Spleen (tissue), 7 donors: ENCODE measurements at regions not wholly inside any gene's neighbourhood (a gene's known extent, or its start where the extent isn't known, plus 50 kb on each side); places are given as distances from the start of the nearest gene placed in this dataset.

Source experiments
- CTCF ChIP-seq, 11 experiments: fragments of 200-600 bp in 7 of 11; fragments of 450-650 bp in 4 of 11; sonication (generic) in 4 of 11; IDR thresholded peaks in 8 of 11; conservative IDR thresholded peaks in 3 of 11; 1 replicate in 7 of 11; 2 replicates in 4 of 11; pipeline versions ENCODE4 v1.4.0 to v1.8.0; 2016 to 2021; ENCODE audit warnings: antibody characterized with exemption in 11 of 11, inconsistent platforms in 4 of 11, mild to moderate bottlenecking in 1 of 11
- POLR2A ChIP-seq, 3 donors: fragments of 450-650 bp; IDR thresholded peaks; one replicate each; pipeline ENCODE4 v1.5.1; 2017; ENCODE audit warnings: antibody characterized with exemption in 3 of 3, mild to moderate bottlenecking in 1 of 3
- donor health status: DM: no; HTN: no; CAD: no; lungs with moderate emphysema.
- donor health status: DM: no; HTN: no; CAD: no.
- donor health status: DM: no; HTN: no; CAD: no.

DNA sequence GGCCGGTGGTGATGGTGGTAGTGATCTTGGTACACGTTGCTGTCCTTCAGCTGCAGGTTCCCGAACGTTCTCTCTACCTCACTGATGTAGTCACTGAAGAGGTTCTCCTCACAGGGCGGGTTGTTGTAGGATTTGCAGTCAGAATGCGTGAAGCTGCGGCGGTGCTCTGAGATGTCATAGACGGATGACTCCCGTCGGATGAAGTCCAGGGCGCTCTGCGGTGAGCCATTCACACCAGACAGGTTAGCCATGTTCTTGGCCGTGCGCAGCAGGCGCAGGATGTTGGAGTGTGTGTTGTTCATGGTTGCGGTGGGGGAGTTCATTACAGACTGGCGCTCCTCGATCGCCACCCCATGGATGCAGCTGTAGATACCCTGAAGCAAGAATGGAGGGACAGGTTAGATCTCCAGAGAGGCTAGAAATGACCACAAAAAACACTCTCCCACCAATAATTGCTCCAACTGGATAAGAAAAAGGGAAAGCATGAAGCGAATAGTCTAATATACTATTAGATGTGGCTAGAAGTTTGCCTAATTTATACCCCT is 367.8 kb downstream of the EMP1 start:
- TF ChIP-seq CTCF (IDR thresholded peaks at IDR 0.05 in 8 of 11, conservative IDR thresholded peaks at IDR 0.05 in 3 of 11), result no peak
- TF ChIP-seq POLR2A (IDR thresholded peaks at IDR 0.05), result no peak
